Right atrium auricular region (tissue), 2 donors: ENCODE measurements at regions not wholly inside any gene's neighbourhood (a gene's known extent, or its start where the extent isn't known, plus 50 kb on each side); places are given as distances from the start of the nearest gene placed in this dataset.
A peak's percentile ranks its signal among the peaks of the same experiment; 100 is the strongest.

Experiments used
- DNase-seq: peaks from one replicate; pipeline ENCODE4 v3.0.0-alpha.2; 2019; ENCODE audit warnings: low spot score
- H3K27ac ChIP-seq, 2 donors: fragments of 200-600 bp; sonication (generic); 1 replicate in 1 of 2; 2 replicates in 1 of 2; pipeline ENCODE4 v1.5.1; 2016 to 2019
- H3K27me3 ChIP-seq, 2 donors: fragments of 200-600 bp; sonication (generic); one replicate each; pipeline versions ENCODE4 v1.5.1 to v1.6.0; 2017 to 2019
- H3K36me3 ChIP-seq: fragments of 200-600 bp; sonication (generic); one replicate; pipeline ENCODE4 v1.5.1; 2016
- H3K4me1 ChIP-seq, 2 donors: fragments of 200-600 bp; sonication (generic); one replicate each; pipeline versions ENCODE4 v1.5.1 to v1.6.0; 2017 to 2019
- H3K4me3 ChIP-seq, 2 donors: fragments of 200-600 bp; sonication (generic); 1 replicate in 1 of 2; 2 replicates in 1 of 2; pipeline ENCODE4 v1.5.1; 2017 to 2019; ENCODE audit warnings: mild to moderate bottlenecking in 1 of 2, moderate library complexity in 1 of 2
- H3K9me3 ChIP-seq, 2 donors: fragments of 200-600 bp; sonication (generic); one replicate each; pipeline ENCODE4 v1.5.1; 2019
- CTCF ChIP-seq, 2 donors: fragments of 200-600 bp; sonication (generic); IDR thresholded peaks; one replicate each; pipeline ENCODE4 v1.5.1; 2019; ENCODE audit warnings: antibody characterized with exemption in 2 of 2

- Histone ChIP-seq H3K27me3 (no peaks in the 10 kb centered on the region), H3K27ac (no peak overlapping the region), H3K9me3 (no peaks in the 10 kb centered on the region), H3K36me3 (no peaks in the 10 kb centered on the region), H3K4me1 (peaks cover 0 to 4% of the 10 kb centered on the region in 2 donors), H3K4me3 (no peak overlapping the region)
- peak; percentile 62 for DNase-seq
- peak; percentile 89 to 95 for TF ChIP-seq CTCF (IDR thresholded peaks at IDR 0.05)
Observed at GRCh38 chr9:113807173-113808061, 68.7 kb upstream of the ZNF618 start.

- no peaks in the 10 kb centered on the region for H3K27me3 ChIP-seq
- no peak overlapping the region for H3K4me3 ChIP-seq
- H3K27ac ChIP-seq: peak overlapping the region in 1 of 2 donors; percentile 15
- H3K4me1 ChIP-seq: peaks cover 0 to 4% of the 10 kb centered on the region in 2 donors
- peak; percentile 71 for DNase-seq
- H3K36me3 ChIP-seq: no peaks in the 10 kb centered on the region
- TF ChIP-seq CTCF (IDR thresholded peaks at IDR 0.05): no peak
- no peaks in the 10 kb centered on the region for H3K9me3 ChIP-seq
Observed at GRCh38 chr9:113808391-113809358, 67.4 kb upstream of the ZNF618 start.

DNA sequence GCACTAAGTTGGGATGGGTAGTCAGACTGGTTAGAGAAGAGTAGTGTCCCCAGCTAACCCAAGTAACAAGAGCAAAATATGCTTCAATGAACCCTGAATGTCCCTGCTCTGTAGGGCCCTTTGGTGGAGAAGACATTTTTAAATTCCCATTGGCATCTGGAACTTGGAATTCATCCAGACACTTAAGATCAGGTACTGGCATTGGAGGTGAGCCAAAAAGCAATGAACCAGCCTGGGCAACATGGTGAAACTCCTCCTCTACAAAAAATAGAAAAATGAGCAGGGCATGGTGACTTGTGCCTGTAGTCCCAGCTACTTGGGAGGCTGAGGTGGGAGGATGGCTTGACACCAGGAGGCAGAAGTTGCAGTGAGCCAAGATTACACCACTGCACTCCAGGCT lies 58.9 kb upstream of the ZNF618 start:
- H3K27me3 ChIP-seq: no peaks in the 10 kb centered on the region
- TF ChIP-seq CTCF (IDR thresholded peaks at IDR 0.05): no peak

DNA sequence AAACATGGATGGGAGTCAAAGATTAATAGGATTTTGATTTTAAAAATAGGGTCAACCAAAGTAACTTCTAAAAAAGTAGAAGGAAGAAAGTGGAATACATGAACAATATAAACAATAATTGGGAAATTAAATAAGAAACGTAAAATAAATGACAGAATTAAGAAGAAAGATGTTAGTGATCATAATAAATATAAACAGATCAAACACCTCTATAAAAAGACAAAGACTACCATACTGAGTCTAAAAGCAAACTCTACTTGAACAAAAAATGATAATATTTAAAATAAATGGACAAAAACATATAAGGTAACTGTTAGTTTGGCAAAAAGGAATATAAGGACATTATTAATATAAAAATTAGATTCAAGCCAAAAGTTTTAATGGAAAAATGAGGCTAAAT lies 57.7 kb upstream of the ZNF618 start:
- Histone ChIP-seq H3K4me3 (no peak overlapping the region), H3K4me1 (no peaks in the 10 kb centered on the region), H3K27ac (no peak overlapping the region), H3K27me3 (no peaks in the 10 kb centered on the region), H3K36me3 (no peaks in the 10 kb centered on the region), H3K9me3 (peaks cover 0 to 6% of the 10 kb centered on the region in 2 donors)
- TF ChIP-seq CTCF (IDR thresholded peaks at IDR 0.05): no peak
- DNase-seq: no peak

More for the DNA sequence above, 58.9 kb upstream of the ZNF618 start:
- Histone ChIP-seq H3K9me3 (peaks cover 0 to 6% of the 10 kb centered on the region in 2 donors), H3K4me3 (no peak overlapping the region), H3K36me3 (no peaks in the 10 kb centered on the region), H3K4me1 (no peaks in the 10 kb centered on the region), H3K27ac (no peak overlapping the region)
- DNase-seq: no peak

DNA sequence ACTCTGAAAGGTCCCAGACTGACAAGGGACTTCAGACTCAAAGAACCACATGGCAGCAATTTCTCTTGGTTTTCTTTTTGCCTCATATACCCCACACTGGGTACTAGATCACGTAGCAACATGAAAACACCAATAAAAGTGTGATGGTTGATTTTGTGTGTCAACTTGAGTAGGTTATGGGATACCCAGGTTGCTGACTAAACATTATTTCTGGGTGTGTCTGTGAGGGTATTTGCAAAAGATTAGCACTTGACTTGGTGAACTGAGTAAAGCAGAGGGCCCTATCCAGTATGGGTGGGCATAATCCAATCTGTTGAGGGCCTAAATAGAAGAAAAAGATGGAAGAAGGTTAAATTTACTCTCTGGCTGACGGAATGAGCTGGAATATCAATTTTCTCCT lies 53.8 kb upstream of the ZNF618 start:
- no peak for TF ChIP-seq CTCF (IDR thresholded peaks at IDR 0.05)
- Histone ChIP-seq H3K36me3 (no peaks in the 10 kb centered on the region), H3K9me3 (peaks cover 0 to 6% of the 10 kb centered on the region in 2 donors), H3K27ac (no peak overlapping the region), H3K4me1 (no peaks in the 10 kb centered on the region), H3K27me3 (no peaks in the 10 kb centered on the region), H3K4me3 (no peak overlapping the region)
- DNase-seq: no peak
